RWPE2 (cell line): ENCODE measurements at regions not wholly inside any gene's neighbourhood (a gene's known extent, or its start where the extent isn't known, plus 50 kb on each side); places are given as distances from the start of the nearest gene placed in this dataset.

Experiments
- ATAC-seq: fragments of 200-7000 bp; cut with Tn5 transposase; 3 replicates; pipeline ENCODE4 v1.9.1; 2021; ENCODE audit warnings: low read depth
- DNase-seq: peaks from one replicate; pipeline ENCODE4 v3.0.0-alpha.2; 2020; ENCODE audit warnings: low spot score
- H3K27ac ChIP-seq: fragments of 450-650 bp; 2 replicates; pipeline ENCODE4 v1.5.1; 2017; ENCODE audit warnings: mild to moderate bottlenecking; ENCODE audit not compliant: poor library complexity, severe bottlenecking
- H3K27me3 ChIP-seq: fragments of 250-450 bp; sonication (Bioruptor Pico); 2 replicates; pipeline ENCODE4 v1.5.1; 2021; ENCODE audit warnings: mild to moderate bottlenecking, moderate library complexity; ENCODE audit not compliant: insufficient read depth, poor library complexity, severe bottlenecking
- H3K36me3 ChIP-seq: fragments of 250-450 bp; sonication (Bioruptor Pico); 2 replicates; pipeline ENCODE4 v1.5.1; 2020; ENCODE audit warnings: low read depth, mild to moderate bottlenecking, moderate library complexity
- H3K4me1 ChIP-seq: fragments of 250-450 bp; sonication (Bioruptor Pico); 2 replicates; pipeline ENCODE4 v1.5.1; 2021; ENCODE audit warnings: mild to moderate bottlenecking, moderate library complexity; ENCODE audit not compliant: insufficient read depth, poor library complexity, severe bottlenecking
- H3K4me3 ChIP-seq: fragments of 250-450 bp; sonication (Bioruptor Pico); 2 replicates; pipeline ENCODE4 v1.5.1; 2021; ENCODE audit warnings: mild to moderate bottlenecking, moderate library complexity; ENCODE audit not compliant: severe bottlenecking
- H3K9me3 ChIP-seq: fragments of 250-450 bp; sonication (Bioruptor Pico); 2 replicates; pipeline ENCODE4 v1.5.1; 2021; ENCODE audit warnings: mild to moderate bottlenecking, moderate library complexity; ENCODE audit not compliant: severe bottlenecking
- CTCF ChIP-seq: fragments of 450-650 bp; IDR thresholded peaks from one replicate; pipeline ENCODE4 v1.5.1; 2017; ENCODE audit warnings: mild to moderate bottlenecking, moderate library complexity; ENCODE audit not compliant: poor library complexity, severe bottlenecking

- Histone ChIP-seq H3K27me3 (peaks cover 35% of the 10 kb centered on the region), H3K36me3 (no peaks in the 10 kb centered on the region), H3K4me3 (no peak overlapping the region), H3K27ac (no peak overlapping the region), H3K4me1 (no peaks in the 10 kb centered on the region), H3K9me3 (no peaks in the 10 kb centered on the region)
- no peak for DNase-seq
- ATAC-seq: no peak
- TF ChIP-seq CTCF: no peak
These were observed 154.9 kb upstream of the UQCRFS1 start for GRCh38 chr19:29367791-29368222.

- Histone ChIP-seq H3K4me1 (no peaks in the 10 kb centered on the region), H3K4me3 (no peak overlapping the region), H3K36me3 (no peaks in the 10 kb centered on the region), H3K9me3 (no peaks in the 10 kb centered on the region), H3K27me3 (peaks cover 32% of the 10 kb centered on the region), H3K27ac (no peak overlapping the region)
- DNase-seq (no peak), ATAC-seq (no peak)
- TF ChIP-seq CTCF: no peak
These were observed 155.5 kb upstream of the VSTM2B start for GRCh38 chr19:29370276-29370675.

GRCh38 chr19:29371251-29372090 lies 154.3 kb upstream of the VSTM2B start:
- H3K27ac ChIP-seq: no peak overlapping the region
- peaks cover 28% of the 10 kb centered on the region for H3K27me3 ChIP-seq
- no peaks in the 10 kb centered on the region for H3K36me3 ChIP-seq
- ATAC-seq (peak; percentile 54; the same call in 2 of the 3 replicates), DNase-seq (no peak)
- H3K9me3 ChIP-seq: no peaks in the 10 kb centered on the region
- H3K4me1 ChIP-seq: no peaks in the 10 kb centered on the region
- H3K4me3 ChIP-seq: no peak overlapping the region
- no peak for TF ChIP-seq CTCF

GRCh38 chr19:29372091-29372415 lies 153.7 kb upstream of the VSTM2B start:
- Histone ChIP-seq H3K9me3 (no peaks in the 10 kb centered on the region), H3K36me3 (no peaks in the 10 kb centered on the region), H3K27ac (no peak overlapping the region), H3K4me1 (no peaks in the 10 kb centered on the region), H3K27me3 (peaks cover 22% of the 10 kb centered on the region), H3K4me3 (no peak overlapping the region)
- DNase-seq: no peak
- no peak for ATAC-seq
- TF ChIP-seq CTCF: no peak

GRCh38 chr19:29372461-29372860 lies 153.3 kb upstream of the VSTM2B start:
- no peak for TF ChIP-seq CTCF

More at GRCh38 chr19:29372461-29372860, 153.3 kb upstream of the VSTM2B start:
- Histone ChIP-seq H3K4me1 (no peaks in the 10 kb centered on the region), H3K27me3 (peaks cover 18% of the 10 kb centered on the region), H3K27ac (no peak overlapping the region), H3K36me3 (no peaks in the 10 kb centered on the region), H3K4me3 (no peak overlapping the region), H3K9me3 (no peaks in the 10 kb centered on the region)
- ATAC-seq: no peak
- no peak for DNase-seq
